Stromal cell of bone marrow (primary cell): ENCODE measurements at regions not wholly inside any gene's neighbourhood (a gene's known extent, or its start where the extent isn't known, plus 50 kb on each side); places are given as distances from the start of the nearest gene placed in this dataset.
A peak's percentile ranks its signal among the peaks of the same experiment; 100 is the strongest.
"Not testable (repeated sequence)": the region's sequence is repeated elsewhere in the genome, so short reads cannot be mapped to it uniquely, and the experiment has no call there.

ENCODE experiments used
- DNase-seq: peaks from one replicate; pipeline ENCODE4 v3.0.0-alpha.2; 2012; ENCODE audit warnings: low read depth

DNA sequence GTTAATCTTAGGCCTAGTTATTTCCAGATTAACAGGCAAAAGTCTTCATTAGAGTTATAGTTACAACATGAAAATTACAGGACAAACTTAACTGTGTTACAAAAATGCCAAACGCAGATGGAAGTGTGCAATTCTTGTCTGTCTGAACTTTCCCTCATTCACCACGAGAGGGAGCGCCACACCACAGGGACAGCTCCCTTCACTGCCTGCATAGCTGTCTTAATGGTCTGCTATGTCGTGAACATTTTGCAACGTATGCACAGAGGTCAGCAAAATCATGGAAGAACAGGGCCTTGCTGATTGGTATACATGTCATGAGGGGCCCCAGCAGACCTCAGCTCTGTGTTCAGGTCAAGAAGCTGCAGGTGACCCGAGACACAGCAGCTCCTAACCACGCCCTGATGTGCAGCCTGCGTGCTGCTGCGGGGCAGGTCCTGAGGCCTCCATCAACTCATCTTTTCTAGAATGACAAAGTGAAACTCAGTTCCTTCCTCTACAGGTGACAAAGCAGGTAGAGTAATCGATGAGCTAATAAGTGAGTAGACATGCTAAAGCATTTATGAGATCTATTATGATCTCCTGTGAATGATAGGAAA lies 78.8 kb upstream of the ATP8B1 start:
- DNase-seq = peak; percentile 64

DNA sequence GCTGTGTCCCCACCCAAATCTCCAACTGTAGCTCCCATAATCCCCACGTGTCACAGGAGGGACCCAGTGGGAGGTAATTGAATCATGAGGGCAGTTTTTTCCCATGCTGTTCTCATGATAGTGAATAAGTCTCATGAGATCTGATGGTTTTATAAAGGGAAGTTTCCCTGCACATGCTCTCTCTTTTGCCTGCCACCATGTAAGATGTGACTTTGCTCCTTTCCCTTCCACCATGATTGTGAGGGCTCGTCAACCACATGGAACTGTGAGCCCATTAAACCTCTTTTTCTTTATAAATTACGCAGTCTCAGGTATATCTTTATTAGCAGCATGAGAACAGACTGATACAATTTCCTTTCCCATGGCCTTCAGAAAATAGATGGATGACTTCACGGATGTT lies 76.8 kb upstream of the ATP8B1 start:
- not testable (repeated sequence) for DNase-seq

DNA sequence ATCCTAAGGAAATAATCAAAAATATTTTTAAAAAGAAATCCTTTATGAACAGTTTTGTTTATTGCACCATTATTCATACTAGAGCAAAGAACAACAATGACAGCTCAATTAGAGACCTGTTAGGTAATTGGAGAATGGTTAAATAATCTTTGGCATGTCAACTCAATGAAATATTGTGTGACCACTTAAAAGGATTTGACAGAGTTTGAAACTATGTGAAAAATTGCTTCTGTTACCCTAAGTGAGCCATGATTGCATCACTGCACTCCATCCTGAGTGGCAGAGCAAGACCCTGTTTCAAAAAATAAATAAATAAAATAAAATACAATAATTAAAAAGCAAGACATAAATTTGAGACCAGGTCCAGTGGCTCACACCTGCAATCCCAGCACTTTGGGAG lies 66.1 kb upstream of the ATP8B1 start:
- no peak for DNase-seq

DNA sequence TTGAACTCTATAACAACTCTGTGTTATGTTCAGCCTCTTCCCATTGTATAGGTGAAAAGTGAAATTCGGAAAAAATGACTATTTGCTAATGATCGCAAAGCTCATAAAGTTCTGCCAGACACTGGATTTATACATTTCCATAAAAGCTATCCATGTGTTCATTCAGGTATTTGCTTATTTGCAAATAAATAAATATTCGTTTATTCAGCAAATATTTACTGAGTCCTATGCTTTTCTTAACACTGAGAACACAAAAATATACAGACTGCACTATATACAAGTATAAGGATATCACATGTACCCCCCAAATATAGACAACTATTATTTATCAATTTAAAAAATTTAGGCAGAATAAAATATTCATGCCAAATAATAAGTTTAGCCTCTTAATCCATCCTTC lies 63.2 kb upstream of the ATP8B1 start:
- DNase-seq = no peak

DNA sequence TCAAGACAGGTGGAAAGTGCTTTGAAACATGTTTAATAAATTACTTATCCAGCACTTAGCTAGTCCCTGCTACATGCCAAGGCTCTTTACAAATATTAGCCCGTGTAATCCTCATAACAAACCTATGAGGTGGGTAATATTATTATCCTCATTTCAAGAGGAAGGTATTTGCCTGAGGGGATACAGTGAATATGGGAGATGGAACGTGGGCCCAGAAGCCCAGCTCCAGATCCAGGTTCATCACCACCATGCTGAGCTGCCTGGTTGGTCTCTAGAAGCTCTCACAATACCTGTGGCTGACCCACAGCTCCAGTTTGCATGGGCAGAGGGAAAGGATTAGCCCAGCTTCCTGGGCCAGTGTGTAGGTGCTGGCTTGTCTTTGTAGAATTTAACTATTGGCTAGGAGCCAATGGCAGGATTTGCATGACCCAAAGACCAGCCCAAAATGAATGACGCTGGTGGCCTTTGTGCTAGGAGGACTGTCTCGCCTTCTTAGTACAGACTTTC lies 61.6 kb upstream of the ATP8B1 start:
- DNase-seq = no peak

DNA sequence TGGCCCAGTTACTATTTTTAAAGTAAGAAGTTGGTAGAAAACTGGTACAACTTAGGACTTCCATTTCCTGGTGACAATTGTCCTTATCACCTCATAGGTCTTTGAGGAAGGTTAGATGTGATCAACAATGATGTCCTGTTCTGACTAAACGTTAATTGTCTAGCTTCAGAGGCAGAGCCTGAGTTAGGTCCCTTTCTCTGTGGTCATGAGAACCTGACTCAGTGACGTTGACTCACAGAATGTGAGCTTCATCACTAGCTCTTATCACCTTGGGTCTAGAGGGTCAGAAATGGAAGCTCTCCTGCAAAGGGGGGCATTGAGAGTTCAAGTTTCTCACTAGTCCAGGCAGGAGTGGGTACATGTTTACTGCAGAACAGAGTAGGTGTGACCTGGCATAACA lies 60.6 kb upstream of the ATP8B1 start:
- no peak for DNase-seq

DNA sequence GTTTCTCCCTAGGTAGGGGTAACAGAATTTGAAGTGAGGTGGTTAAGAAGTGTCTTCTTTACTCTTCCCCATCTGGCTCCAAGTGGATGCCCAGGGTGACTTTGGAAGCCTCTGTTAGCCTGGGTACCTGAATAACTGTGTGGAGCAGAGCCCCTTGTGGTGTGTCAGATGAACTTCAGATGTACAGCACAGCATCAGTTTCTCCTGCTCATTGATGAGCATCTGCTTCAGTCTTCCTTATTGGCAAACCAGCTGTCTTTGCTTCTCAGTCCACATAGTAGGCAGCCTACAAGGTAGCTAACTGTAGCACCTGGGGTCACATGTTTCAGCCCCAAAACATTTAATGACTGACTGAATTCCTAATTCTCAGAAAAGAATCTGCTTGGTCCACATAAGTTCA lies 56.2 kb upstream of the ATP8B1 start:
- no peak for DNase-seq

DNA sequence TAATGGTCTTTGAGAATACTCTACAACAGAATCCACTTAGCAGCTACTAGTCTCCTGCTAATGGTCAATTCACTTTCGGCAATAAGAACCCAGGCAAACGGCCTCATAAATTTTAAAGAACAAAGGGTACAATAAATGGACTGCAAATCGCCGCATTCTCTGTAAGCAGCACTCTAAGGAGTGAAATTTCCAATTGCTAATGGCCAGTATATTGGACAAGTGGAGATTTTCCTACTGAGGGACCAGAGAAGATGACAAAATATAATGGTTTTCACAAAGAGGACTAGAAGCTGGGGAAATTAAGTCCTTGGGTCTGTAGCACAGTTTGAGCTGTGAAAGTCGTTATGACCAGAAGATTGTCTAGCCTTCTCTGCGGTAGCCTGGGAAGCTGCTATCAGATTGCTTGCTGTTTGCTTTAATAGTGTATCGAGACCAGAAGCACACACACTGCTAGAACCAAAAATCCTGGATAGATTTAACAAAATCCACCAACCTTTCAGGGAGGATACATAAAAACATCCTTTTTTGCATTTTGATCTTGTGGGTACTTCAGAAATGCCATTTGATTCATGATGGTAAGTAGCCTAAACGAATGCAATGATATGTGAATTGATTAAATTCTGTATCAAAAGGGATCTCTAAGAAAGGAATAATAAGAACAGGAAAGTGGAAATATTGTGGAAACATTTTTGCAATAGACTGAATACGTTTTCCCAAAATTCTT lies 53.6 kb upstream of the ATP8B1 start:
- DNase-seq = no peak

DNA sequence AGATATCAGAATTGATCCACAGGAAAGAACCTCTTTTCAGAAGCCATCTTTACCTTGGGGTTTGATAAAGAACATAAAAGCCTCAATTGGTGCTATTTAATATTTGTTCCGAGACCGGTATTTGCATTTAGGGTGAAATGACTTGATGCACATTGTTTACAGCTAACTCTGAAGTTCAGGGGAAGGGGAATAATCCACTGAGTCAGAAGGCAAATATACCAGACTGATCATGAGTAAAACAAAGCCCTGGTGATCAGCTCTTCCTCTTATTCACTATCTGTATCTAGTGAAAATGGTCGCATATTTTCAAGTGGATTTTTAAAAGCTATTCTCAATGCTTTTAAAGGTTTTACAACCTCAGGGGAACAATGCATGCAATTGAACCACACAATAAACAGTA lies 53.0 kb upstream of the ATP8B1 start:
- no peak for DNase-seq

DNA sequence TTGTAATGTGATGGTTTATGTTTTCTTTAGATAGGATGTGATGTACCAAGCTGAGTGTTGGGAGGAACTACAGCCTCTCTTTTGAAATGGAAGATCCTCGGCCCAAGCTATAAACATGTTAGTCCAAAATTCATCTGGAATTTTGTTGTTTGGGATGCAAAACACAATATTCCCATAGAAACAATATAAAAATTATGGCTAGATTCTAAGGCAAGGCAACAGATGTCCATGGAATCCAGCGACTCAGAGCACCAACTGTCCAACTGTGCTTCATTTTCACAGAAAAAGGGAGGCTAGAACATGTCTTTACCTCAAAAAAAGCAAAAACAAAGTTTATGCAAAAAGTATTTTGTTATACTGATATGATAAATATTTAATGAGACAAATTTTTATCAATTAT lies 52.4 kb upstream of the ATP8B1 start:
- no peak for DNase-seq

DNA sequence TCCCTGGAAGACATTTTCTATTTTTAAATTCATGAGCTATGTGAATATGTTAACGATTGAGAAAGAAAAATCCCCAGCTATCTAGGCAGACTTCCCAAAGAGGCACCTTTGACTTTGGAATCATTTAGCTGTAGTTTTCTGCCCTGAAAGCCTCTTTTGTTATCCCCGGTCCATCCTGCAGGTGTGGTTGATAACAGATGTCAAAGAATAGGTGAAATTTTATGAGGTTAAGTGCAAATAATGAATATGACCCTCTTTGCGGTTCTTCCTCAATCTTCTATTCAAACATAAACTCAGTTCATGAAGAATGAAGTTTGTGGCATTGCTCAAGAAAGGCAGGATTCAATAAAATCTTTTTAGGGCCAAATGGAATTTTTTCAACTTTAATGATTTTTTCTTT lies 51.6 kb upstream of the ATP8B1 start:
- DNase-seq = no peak

DNA sequence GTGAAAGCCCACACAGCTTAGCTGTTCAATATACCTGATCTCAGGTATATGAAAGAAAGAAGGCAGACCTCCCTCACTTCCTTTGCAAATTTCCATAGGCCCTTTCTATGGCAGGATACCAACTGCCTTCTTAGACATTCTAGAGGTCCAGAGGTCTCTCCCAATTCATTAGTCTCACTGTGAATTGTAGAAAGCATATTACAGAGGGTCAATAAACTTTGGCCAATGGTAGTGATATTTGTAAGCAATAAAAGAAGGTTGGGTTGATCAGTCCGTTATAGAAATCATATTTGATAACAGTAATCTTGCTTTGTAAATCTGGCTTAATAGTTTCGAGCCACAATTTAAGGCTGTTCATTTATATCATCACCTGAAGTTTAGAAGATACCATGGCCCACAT lies 50.7 kb upstream of the ATP8B1 start:
- no peak for DNase-seq

DNA sequence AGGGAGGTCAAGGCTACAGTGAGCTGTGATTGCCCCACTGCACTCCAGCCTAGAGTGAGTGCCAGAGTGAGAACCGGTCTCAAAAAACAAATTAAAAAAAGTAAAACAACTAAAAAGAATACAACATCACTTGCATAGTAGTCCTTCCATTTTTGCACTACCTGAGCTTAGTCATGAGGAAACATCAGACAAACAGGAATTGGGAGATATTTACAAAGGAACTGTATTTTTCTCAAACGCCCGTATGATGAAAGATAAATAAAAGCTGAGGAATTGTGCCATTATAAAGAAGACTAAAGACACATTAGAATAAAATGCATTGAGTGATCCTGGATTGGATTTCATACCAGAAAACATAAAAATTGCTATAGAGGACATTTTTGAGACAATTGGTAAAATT lies 50.0 kb upstream of the ATP8B1 start:
- no peak for DNase-seq
